ENCODE measurements at regions not wholly inside any gene's neighbourhood (a gene's known extent, or its start where the extent isn't known, plus 50 kb on each side); places are given as distances from the start of the nearest gene placed in this dataset.

DNA sequence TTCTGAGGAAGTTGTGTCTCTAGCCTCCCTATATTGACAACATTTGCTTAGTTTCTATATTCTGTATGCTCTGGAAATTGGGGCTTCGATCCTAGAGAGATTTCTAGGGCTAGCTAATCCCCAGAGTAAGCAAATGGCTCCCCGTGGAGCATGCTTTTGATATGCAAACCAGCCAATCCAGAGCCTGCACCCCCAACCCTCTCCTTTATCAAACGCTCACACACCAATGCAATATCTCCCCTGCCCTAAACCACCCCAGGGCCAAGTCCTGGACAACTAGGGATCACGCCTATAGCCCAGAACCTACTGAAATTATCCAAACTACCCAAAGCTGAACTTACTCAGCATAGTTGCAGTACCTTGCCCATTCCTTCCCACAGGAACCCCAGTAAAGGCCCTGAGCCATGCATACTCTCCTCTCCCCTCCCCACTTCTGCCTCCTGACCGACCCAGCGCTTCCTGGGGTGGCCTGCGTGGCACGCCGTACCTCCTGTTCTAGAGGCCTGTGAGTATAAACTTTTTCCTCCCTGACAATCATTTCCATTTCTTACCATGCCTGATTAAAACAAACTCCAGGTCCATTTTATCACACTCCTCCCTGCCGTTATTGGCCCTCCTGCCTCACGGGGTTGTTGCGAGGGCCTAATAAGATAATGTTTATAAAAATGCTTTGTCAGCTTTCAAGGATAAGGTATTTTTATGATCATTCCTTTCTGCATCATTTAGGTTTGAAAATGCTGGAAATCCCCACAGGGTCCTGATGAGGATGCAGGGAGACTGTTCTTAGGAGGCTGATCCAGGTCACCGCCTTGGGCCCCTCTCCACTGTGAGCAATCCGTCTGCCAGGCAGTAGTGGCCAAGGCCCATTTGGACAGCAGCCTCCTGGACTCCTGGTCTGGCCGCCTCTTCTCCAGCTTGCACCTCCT lies 102.7 kb downstream of the TENT5C start (continued):
- TF ChIP-seq SAFB (IDR thresholded peaks at IDR 0.05; ENCODE audit: borderline replicate concordance, low read depth, low read length) (no peak), ARID1B (IDR thresholded peaks at IDR 0.05) (peak; percentile 78), SMARCA4 (IDR thresholded peaks at IDR 0.05) (peak; percentile 58; the same call in 1 of the 2 replicates), NR1H2 (CRISPR knock-in tag; IDR thresholded peaks at IDR 0.05) (no peak), PTRF (tag; IDR thresholded peaks at IDR 0.05) (no peak), ZNF695 (CRISPR knock-in tag; IDR thresholded peaks at IDR 0.05) (no peak), TEAD4 (IDR thresholded peaks at IDR 0.05; ENCODE audit: low read length) (no peak), TEAD4 (CRISPR knock-in tag; IDR thresholded peaks at IDR 0.05; ENCODE audit: borderline replicate concordance) (no peak), BMI1 (IDR thresholded peaks at IDR 0.05; ENCODE audit: low read length) (no peak), ZNF316 (IDR thresholded peaks at IDR 0.05) (peak; percentile 96), MAFG (tag; conservative IDR thresholded peaks at IDR 0.05) (peak; percentile 89), ETV1 (tag; conservative IDR thresholded peaks at IDR 0.05; ENCODE audit: low read depth) (no peak), CEBPG (CRISPR knock-in tag; IDR thresholded peaks at IDR 0.05) (no peak), CEBPG (tag; conservative IDR thresholded peaks at IDR 0.05 in 1 of 2, IDR thresholded peaks at IDR 0.05 in 1 of 2) (no peak), HDAC3 (IDR thresholded peaks at IDR 0.05; ENCODE audit: borderline replicate concordance, partially characterized antibody) (no peak), RBFOX2 (IDR thresholded peaks at IDR 0.05; ENCODE audit: low read depth, low read length) (no peak), DPF2 (IDR thresholded peaks at IDR 0.05) (peak; percentile 63), HOXB6 (CRISPR knock-in tag; IDR thresholded peaks at IDR 0.05; ENCODE audit: borderline replicate concordance) (no peak), KDM4B (IDR thresholded peaks at IDR 0.05; ENCODE audit: borderline replicate concordance in 2 of 2, low read depth in 1 of 2) (no peak), YBX1 (IDR thresholded peaks at IDR 0.05) (no peak)
- TF ChIP-seq, protein P1, sequence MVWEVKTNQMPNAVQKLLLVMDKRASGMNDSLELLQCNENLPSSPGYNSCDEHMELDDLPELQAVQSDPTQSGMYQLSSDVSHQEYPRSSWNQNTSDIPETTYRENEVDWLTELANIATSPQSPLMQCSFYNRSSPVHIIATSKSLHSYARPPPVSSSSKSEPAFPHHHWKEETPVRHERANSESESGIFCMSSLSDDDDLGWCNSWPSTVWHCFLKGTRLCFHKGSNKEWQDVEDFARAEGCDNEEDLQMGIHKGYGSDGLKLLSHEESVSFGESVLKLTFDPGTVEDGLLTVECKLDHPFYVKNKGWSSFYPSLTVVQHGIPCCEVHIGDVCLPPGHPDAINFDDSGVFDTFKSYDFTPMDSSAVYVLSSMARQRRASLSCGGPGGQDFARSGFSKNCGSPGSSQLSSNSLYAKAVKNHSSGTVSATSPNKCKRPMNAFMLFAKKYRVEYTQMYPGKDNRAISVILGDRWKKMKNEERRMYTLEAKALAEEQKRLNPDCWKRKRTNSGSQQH (CRISPR knock-in tag; IDR thresholded peaks at IDR 0.05), result 0 out of 2 replicates have a peak, but pooled peaks have one; percentile 34
- TF ChIP-seq, protein P2, sequence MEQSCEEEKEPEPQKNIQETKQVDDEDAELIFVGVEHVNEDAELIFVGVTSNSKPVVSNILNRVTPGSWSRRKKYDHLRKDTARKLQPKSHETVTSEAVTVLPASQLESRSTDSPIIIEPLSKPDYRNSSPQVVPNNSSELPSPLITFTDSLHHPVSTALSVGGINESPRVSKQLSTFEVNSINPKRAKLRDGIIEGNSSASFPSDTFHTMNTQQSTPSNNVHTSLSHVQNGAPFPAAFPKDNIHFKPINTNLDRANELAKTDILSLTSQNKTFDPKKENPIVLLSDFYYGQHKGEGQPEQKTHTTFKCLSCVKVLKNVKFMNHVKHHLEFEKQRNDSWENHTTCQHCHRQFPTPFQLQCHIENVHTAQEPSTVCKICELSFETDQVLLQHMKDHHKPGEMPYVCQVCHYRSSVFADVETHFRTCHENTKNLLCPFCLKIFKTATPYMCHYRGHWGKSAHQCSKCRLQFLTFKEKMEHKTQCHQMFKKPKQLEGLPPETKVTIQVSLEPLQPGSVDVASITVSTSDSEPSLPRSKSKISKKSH (CRISPR knock-in tag; IDR thresholded peaks at IDR 0.05), result no peak
- TF ChIP-seq, protein P3, sequence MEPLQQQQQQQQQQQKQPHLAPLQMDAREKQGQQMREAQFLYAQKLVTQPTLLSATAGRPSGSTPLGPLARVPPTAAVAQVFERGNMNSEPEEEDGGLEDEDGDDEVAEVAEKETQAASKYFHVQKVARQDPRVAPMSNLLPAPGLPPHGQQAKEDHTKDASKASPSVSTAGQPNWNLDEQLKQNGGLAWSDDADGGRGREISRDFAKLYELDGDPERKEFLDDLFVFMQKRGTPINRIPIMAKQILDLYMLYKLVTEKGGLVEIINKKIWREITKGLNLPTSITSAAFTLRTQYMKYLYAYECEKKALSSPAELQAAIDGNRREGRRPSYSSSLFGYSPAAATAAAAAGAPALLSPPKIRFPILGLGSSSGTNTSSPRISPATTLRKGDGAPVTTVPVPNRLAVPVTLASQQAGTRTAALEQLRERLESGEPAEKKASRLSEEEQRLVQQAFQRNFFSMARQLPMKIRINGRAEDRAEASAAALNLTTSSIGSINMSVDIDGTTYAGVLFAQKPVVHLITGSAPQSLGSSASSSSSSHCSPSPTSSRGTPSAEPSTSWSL (CRISPR knock-in tag; IDR thresholded peaks at IDR 0.05; ENCODE audit: borderline replicate concordance), result no peak
- TF ChIP-seq, protein P4, sequence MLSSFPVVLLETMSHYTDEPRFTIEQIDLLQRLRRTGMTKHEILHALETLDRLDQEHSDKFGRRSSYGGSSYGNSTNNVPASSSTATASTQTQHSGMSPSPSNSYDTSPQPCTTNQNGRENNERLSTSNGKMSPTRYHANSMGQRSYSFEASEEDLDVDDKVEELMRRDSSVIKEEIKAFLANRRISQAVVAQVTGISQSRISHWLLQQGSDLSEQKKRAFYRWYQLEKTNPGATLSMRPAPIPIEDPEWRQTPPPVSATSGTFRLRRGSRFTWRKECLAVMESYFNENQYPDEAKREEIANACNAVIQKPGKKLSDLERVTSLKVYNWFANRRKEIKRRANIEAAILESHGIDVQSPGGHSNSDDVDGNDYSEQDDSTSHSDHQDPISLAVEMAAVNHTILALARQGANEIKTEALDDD (IDR thresholded peaks at IDR 0.05), result peak; percentile 85
